H7 (cell line): ENCODE measurements at regions not wholly inside any gene's neighbourhood (a gene's known extent, or its start where the extent isn't known, plus 50 kb on each side); places are given as distances from the start of the nearest gene placed in this dataset.

Experiments
- DNase-seq: peaks from one replicate; pipeline ENCODE4 v3.0.0; 2012
- H3K27me3 ChIP-seq: 2 replicates; pipeline ENCODE4 v1.6.0; 2011; ENCODE audit warnings: mild to moderate bottlenecking, low read length; ENCODE audit not compliant: control insufficient read depth, insufficient read depth
- H3K36me3 ChIP-seq: replicated peaks from 2 replicates; pipeline ENCODE4 v1.5.1; 2011; ENCODE audit warnings: low read length; ENCODE audit not compliant: control insufficient read depth, insufficient read depth
- H3K4me3 ChIP-seq: 2 replicates; pipeline ENCODE4 v1.5.1; 2011; ENCODE audit warnings: low read depth, mild to moderate bottlenecking, control low read depth, low read length, moderate library complexity; ENCODE audit not compliant: insufficient read depth

DNA sequence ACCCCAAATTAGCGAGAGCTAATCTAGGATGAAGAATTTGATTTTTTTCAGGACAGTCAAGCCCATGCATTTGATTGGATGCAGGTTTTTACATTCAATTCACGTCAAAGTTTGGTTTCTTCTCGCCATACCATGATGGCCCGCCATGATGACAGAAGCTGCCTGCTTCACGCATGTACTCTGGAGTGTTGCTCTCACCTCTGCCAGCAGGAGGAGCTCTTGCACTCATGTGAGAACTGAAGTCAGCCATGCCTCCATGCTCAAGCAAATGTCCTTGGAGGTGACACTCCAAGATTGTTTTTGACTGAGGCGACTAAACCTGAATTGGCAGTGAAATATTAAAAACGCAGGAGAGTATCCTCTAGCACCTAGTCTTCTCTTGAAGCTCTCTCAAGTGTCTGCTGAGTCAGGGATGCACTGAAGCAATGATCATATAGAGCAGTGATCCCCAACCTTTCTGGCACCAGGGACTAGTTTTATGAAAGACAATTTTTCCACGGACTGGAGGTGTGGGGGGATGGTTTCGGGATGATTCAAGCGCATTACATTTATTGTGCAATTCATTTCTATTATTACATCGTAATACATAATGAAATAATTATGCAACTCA is 120.9 kb downstream of the SAMMSON start:
- DNase-seq, result peak; percentile 51
- no peaks in the 10 kb centered on the region for H3K27me3 ChIP-seq
- no peaks in the 10 kb centered on the region for H3K36me3 ChIP-seq
- H3K4me3 ChIP-seq, result no peak overlapping the region

DNA sequence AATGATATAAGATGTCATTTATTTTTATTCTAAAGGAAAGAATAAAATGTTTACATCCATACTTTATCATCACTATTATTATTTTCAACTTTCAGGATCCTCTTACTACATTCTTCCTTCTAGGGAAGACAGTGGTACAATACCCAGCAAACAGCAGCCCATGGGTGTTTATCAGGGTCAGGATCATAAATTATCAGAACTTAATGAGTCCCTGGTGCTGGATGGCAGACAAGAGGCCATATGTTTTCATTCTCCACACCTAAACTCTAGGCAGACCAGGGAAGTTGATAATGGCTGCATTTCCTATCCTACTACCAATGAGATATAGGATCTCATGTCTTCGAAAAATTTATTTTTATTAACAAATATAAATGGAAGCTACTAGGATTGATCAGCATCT is 127.7 kb downstream of the SAMMSON start:
- Histone ChIP-seq H3K4me3 (no peak overlapping the region), H3K36me3 (no peaks in the 10 kb centered on the region), H3K27me3 (no peaks in the 10 kb centered on the region)
- no peak for DNase-seq

DNA sequence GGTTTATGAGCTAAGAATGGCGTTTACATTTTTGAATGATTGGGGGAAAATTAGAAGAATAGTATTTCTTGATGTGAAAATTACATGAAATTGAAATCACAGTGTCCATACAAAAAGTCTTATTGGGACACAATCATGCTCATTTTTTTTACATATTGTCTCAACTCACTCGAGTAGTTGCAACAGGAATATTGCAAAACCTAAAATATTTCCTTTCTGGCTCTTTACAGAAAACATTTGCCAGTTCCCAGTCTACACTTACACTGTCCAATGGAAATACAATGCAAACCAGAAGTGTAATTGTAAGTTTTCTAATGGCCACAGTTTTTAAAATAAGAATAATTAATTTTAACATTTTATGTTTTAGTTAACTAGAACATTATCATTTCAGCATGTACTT is 137.8 kb downstream of the SAMMSON start:
- Histone ChIP-seq H3K4me3 (no peak overlapping the region), H3K36me3 (no peaks in the 10 kb centered on the region), H3K27me3 (no peaks in the 10 kb centered on the region)
- DNase-seq, result no peak

DNA sequence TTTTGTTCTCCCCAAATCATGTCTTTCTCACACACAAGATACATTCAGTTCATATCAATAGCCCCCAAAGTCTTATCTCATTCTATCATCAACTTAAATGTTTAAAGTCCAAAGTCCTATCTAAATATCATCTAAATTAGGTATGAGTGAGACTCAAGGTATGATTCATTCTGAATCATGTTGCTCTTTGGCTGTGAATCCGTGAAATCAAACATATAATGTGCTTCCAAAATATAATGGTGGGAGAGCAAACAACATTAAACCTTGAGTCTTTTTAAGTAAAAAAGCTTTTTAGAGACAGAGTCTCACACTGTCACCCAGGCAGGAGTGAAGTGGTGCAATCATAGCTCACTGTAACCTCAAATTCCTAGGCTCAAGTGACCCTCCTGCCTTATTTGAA is 139.1 kb downstream of the SAMMSON start:
- Histone ChIP-seq H3K4me3 (no peak overlapping the region), H3K27me3 (no peaks in the 10 kb centered on the region), H3K36me3 (no peaks in the 10 kb centered on the region)
- no peak for DNase-seq
